Stimulated activated CD4-positive, alpha-beta T cell treated with anti-CD3 and anti-CD28 coated beads, Interleukin-2, amount 100 ng/mL, for 48 hours (primary cell): ENCODE measurements at regions not wholly inside any gene's neighbourhood (a gene's known extent, or its start where the extent isn't known, plus 50 kb on each side); places are given as distances from the start of the nearest gene placed in this dataset.
"Not testable (repeated sequence)": the region's sequence is repeated elsewhere in the genome, so short reads cannot be mapped to it uniquely, and the experiment has no call there.

Experiments used
- DNase-seq, 2 donors: peaks; one replicate each; pipeline ENCODE4 v3.0.0-alpha.2; 2020

GRCh38 chr1:228825041-228825440 is 89.8 kb downstream of the RHOU start:
- no peak for DNase-seq

- DNase-seq: no peak
Observed at GRCh38 chr1:228825840-228826484, 90.7 kb downstream of the RHOU start.

DNA sequence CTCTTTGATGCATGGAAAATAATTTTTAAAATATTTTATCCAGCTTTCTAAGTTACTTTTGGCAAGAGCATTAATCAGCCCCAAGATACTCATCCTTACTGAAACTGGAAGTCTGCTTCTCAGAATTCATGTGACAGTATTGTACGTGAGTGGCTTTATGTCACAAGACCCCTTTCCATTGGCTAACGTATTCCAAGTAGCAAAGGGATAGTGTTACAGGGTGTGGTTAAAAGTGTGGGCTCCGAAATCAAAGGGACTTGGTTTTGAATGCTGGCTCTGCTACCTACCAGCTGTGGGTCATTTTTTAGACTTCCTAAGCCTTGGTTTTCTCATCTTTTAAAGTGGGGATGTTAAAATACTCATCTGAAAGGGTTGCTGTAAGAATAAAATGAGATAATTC is 91.7 kb downstream of the RHOU start:
- DNase-seq: no peak

DNA sequence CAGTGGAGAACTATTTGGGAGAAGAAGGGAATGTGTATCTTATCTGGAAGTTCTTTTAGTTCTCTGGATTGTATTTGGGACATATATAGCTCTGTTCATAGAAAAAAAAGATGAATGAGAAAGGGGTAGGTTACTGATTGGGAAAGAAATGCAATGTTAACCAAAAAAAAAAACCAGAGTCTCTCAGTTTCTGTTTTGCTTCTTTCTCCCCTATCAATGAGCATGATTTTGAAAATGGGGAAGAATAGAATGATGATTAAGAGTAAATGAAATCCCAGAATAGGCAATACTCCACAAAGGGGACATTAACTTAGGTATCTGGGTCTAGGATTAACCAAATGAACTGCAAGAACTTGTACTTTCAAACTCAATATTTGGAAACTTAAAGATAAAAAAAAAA is 92.9 kb downstream of the RHOU start:
- no peak for DNase-seq

GRCh38 chr1:228830185-228830953 is 95.1 kb downstream of the RHOU start:
- no peak for DNase-seq

GRCh38 chr1:228830954-228831481 is 95.7 kb downstream of the RHOU start:
- DNase-seq: no peak

DNA sequence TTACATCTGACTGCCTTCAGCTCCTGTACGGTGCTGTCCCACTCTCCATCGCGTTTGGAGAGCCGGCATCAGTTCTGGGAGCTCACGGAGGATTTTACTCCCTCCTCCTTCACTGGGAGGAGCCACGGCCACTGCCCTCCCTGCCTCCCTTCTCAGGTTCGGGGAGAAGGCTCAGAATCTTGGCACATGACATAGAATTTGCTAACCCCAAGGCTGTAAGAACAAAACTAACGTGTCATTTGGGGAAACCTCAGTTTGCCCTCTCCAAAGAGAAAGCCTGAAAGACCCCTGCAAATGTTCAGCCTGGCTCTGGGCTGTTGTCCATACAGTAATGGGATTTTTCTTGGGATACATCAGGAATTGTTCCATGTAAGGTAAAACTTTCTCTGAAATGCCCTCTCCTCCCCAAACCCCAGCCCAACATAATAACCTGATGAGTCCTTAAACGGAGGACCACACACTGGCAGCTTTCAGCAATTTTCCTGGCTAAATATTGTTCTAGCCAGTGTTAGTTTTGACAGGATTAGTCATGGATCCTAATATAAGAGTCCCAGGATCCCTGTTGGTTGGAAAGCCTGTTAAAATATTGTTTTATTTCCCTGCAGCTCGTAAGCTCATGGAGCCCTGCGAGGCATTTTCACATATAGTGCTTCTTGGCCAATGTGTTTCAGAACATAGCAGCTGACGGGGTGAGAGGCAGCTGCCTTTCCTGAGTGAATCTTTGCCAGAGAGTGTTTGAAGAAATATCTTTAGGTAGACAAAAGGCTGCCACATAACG is 98.8 kb downstream of the RHOU start:
- no peak for DNase-seq

DNA sequence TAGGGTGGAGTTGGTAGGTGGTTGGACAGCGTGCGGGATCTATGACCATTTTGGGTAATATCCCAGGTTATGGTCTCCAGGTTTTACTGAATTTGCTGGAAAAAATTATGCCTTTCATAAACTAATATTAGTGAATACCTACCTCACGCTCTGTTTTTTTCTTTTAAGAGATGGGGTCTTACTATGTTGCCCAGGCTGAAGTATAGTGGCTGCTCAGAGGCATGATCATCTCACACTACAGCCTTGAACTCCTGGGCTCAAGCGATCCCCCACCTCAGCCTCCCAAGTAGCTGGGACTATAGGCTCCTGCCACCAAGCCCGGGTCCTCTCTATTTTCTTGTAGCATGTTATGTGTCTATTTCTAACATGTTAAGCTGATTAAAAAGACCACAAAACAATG is 100.2 kb downstream of the RHOU start:
- no peak for DNase-seq

- no peak for DNase-seq
Observed at GRCh38 chr1:228835911-228836310, 100.6 kb downstream of the RHOU start.

- DNase-seq: no peak
Observed at GRCh38 chr1:228836427-228836826, 101.1 kb downstream of the RHOU start.

GRCh38 chr1:228837032-228837431 is 101.8 kb downstream of the RHOU start:
- no peak for DNase-seq

DNA sequence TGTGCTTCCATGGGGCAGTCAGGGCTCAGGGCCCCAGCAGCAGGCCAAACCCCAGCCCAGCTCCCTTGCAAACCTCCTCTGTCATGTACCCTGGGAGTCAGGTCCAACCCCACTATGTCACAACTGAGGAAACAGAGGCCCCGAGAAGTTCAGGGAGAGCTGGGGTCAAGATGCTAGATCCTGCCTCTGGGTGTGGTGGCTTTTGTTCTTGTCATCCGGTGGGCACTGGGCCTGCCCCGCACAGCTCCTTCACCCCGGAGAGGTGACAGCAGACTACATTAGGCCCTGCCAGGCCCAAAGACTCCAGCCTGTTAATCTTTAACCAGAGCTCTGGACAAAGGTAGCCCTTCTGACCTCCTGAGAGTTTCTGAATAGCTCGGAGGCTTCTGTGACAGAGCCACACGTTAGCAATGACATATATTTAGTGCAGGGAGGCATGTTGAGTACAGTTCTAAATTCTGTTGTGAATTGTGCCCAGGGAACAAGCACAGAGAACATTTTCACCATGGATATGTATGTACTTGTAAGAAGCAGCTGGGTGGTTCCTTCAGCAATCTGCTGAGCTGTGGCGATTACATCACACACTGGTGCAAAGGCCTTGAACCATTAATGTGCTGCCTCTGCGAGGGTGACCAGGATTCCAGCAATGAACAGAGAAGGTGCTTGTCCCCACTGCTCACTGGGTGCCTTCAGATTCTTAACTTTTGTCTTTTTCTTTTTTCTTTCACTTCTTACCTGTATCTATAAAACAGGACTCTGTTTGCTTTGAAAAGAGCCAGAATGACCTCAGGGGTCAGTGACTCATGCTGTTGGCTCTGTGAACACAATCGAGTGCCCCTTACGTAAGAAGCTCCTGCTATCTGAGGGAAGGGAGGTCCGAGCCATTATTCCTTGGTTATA is 102.8 kb downstream of the RHOU start:
- DNase-seq: no peak

DNA sequence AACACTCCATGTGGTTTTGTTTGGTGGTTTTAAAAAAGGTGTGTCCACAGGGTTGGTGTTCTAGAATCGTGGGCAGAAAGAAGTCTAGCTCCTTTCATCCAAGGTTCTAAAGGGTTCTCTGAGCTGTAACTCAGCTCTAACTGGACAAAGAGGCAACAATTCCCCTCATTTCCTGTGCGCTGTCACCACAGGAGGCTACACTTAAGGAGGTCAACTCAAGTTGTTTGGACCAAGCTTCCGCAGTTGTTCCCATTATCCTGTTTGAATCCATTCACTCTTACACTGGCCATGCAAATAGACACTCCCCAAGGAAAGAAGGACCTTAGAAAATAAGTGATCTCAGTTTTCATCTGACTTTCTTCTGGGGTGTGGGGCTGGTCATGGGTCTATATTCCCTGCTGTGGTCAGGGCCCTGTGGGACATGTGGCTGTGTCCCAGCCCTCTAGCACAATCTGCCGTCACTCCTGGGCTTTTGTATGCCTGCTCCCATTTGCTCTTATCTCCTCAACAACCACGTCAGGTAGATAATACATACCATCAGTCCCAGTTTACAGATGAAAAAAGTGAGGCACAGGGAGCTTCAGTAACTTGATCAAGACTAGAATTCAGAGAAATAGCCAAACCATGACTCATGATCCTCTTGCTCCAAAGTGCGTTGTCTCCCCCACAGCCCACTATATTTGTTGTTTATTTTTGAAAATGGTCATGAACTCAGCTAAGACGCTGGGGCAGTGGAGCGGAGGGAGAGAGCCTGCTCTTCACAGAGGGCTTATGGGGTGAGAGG is 103.6 kb downstream of the RHOU start:
- no peak for DNase-seq

GRCh38 chr1:228839656-228840055 is 104.4 kb downstream of the RHOU start:
- DNase-seq: no peak

- no peak for DNase-seq
Observed at GRCh38 chr1:228841632-228842031, 106.4 kb downstream of the RHOU start.

GRCh38 chr1:228842094-228842775 is 107.0 kb downstream of the RHOU start:
- no peak for DNase-seq

GRCh38 chr1:228845101-228845500 is 109.8 kb downstream of the RHOU start:
- no peak for DNase-seq

GRCh38 chr1:228846952-228847351 is 111.7 kb downstream of the RHOU start:
- DNase-seq: no peak

DNA sequence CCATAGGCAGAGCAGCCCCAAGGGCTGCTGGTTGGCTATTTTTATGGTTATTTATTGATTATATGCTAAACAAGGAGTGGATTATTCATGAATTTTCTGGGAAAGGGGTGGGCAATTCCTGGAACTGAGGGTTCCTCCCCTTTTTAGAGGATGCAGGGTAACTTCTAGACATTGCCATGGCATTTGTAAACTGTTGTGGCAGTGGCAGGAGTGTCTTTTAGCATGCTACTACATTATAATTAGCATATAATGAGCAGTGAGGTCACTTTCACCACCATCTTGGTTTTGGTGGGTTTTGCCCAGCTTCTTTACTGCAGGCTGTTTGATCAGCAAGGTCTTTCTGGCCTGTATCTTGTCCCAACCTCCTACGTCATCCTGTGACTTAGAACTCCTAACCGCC is 112.2 kb downstream of the RHOU start:
- not testable (repeated sequence) for DNase-seq

GRCh38 chr1:228848406-228848805 is 113.1 kb downstream of the RHOU start:
- no peak for DNase-seq

- DNase-seq: no peak
Observed at GRCh38 chr1:228849011-228849541, 113.8 kb downstream of the RHOU start.
